ENCODE measurements at regions not wholly inside any gene's neighbourhood (a gene's known extent, or its start where the extent isn't known, plus 50 kb on each side); places are given as distances from the start of the nearest gene placed in this dataset.

GRCh38 chr10:30756151-30756550 lies 126.6 kb upstream of the LYZL2 start (continued):
- TF ChIP-seq TFDP2 (CRISPR knock-in tag; IDR thresholded peaks at IDR 0.05) = no peak
- no peak for TF ChIP-seq SRF (IDR thresholded peaks at IDR 0.05; ENCODE audit: low read depth, low read length)
- no peak for TF ChIP-seq HES4 (CRISPR knock-in tag; IDR thresholded peaks at IDR 0.05; ENCODE audit: borderline replicate concordance)
- no peak for TF ChIP-seq ZBTB44 (CRISPR knock-in tag; IDR thresholded peaks at IDR 0.05)
- TF ChIP-seq SKI (IDR thresholded peaks at IDR 0.05; ENCODE audit: partially characterized antibody) = no peak

- TF ChIP-seq BCL3 (CRISPR knock-in tag; IDR thresholded peaks at IDR 0.05) = no peak
- in situ Hi-C loops (cut with HindIII; ENCODE audit: extremely low pct_ligation_motif_present, low pct_unique_long_range_greater_than_20kb) = no loop called here
- H3K4me1 ChIP-seq (ENCODE audit: insufficient read depth, low read length) = no peaks in the 10 kb centered on the region
- peaks cover 3 to 50% of the 10 kb centered on the region in 2 experiments; a peak in 3 of 5 replicates for H3K27me3 ChIP-seq (ENCODE audit: control insufficient read depth in 1 of 2, insufficient read depth in 2 of 2, low read length in 2 of 2)
- WGBS (ENCODE audit: low lambda C conversion rate) = 27% methylated on average over 5 of the region's 6 CpGs
- no peak for ATAC-seq
- H3K36me3 ChIP-seq (replicated peaks in 1 of 2; ENCODE audit: control insufficient read depth in 1 of 2, insufficient read depth in 2 of 2, low read length in 2 of 2) = no peaks in the 10 kb centered on the region
- H4K20me1 ChIP-seq (ENCODE audit: insufficient read depth, low read length) = no peaks in the 10 kb centered on the region
- no peak overlapping the region for H3K4me2 ChIP-seq (ENCODE audit: low read depth, low read length)
- H3K9me3 ChIP-seq (ENCODE audit: low read length) = no peaks in the 10 kb centered on the region
- H2AFZ ChIP-seq (ENCODE audit: low read length) = no peak overlapping the region
- intact Hi-C loops (cut with micrococcal nuclease; ENCODE audit: unreplicated experiment) = no loop called here
- POLR2A ChIA-PET = no interaction called here
- no peak for DNase-seq (ENCODE audit: low spot score)
- CTCF ChIA-PET (ENCODE audit: low intra/inter-chr PET ratio, low total read pairs) = no interaction called here
- FAIRE-seq = no peak
- no peak overlapping the region for H3K27ac ChIP-seq (ENCODE audit: extremely low read length, insufficient read depth, low read length)
- BruUV-seq (replicated peaks) = no TSS peak
- H3K79me2 ChIP-seq (ENCODE audit: insufficient read depth, low read length) = no peaks in the 10 kb centered on the region
- no peak overlapping the region for H3K4me3 ChIP-seq (replicated peaks in 1 of 3; ENCODE audit: insufficient read depth in 1 of 3, low read depth in 2 of 3, low read length in 3 of 3)
- H3K9ac ChIP-seq (ENCODE audit: insufficient read depth, low read depth, low read length) = no peak overlapping the region
Measured at GRCh38 chr10:30755441-30755953, 125.9 kb upstream of the LYZL2 start.

Measured in HepG2 (cell line).